ENCODE measurements at regions not wholly inside any gene's neighbourhood (a gene's known extent, or its start where the extent isn't known, plus 50 kb on each side); places are given as distances from the start of the nearest gene placed in this dataset.
"Not testable (repeated sequence)": the region's sequence is repeated elsewhere in the genome, so short reads cannot be mapped to it uniquely, and the experiment has no call there.

DNA sequence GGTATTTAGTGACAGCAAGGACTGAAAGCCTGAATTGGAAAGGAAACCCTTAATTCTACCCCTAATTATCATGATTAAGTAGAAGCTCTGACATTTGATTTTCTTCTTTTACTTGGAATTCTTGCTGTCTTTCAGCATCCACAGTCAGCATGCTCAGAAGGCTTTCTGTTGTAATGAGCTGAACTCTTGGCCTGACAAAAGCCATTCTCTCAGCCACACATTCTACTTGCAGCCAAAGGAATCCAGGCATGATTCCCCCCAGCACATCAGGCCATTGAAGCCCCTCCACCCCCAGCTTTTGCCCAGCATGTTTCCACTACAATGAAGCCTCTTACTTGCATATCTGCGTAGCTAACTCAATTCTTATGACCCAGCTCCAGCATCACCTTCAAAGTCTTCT lies 94.3 kb upstream of the FRMD4A start:
- DNase-seq = no peak

DNA sequence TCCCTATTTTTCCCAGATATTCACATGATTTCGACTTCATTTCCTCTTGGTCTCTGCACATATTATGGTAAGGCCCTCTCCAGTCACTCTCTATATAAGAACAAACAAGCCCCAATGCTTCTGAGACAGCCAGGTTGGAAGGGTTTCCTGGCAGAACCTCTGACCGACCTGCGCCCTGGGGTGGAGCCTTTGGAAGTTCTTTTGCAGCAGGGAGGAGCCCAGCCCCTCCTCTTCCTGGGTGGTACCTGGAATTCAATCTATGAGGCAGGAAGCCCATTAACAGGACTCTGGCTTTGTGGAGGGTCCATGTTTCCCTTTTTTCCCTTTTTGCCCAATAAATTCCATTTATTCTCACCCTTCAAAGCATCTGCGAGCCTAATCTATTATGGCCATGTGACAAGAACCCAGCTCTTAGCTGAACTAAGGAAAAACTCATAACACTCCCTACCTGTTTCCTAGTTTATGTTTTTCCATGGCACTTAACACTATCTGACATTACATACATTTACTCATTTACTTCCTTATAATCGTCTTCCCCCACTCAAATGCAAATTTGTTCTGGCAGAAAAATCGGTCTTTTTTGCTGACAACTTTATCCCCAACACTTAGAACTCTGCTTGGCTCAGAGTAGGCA lies 92.5 kb upstream of the FRMD4A start:
- DNase-seq = no peak

DNA sequence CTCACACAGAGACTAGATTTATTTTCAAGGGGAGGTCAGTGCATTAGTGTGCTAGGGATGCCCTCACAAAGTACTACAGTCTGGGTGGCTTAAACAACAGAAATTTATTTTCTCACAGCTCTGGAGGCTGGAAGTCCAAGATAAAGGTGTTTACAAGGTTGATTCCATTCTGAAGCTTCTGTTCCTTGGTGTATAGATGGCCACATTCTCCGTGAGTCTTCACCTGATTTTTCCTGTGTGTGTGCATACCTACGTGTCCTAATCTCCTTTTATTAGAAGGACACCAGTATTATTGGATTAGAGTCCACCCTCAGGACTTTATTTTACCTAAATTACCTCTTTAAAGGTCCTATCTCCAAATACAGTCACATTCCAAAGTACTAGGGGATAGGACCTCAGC lies 91.7 kb upstream of the FRMD4A start:
- no peak for DNase-seq

DNA sequence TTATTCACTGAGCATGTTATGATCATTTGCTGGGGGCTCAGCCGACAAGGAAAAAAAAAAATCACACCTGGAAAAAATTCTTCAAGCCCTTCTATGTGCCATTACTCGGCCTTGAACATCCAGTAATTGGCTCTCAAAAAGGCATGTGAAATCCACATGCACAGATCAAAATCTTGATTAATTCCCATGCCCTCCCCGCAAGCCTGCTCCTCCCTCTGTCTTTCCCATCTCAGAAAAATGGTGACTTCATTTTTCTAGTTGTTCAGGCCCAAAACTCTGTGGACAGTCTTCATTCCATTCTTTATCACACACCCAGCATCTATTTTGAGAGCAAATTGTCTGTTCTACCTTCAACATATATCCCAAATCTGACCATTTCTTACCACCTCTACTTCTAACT lies 91.2 kb upstream of the FRMD4A start:
- DNase-seq = no peak

DNA sequence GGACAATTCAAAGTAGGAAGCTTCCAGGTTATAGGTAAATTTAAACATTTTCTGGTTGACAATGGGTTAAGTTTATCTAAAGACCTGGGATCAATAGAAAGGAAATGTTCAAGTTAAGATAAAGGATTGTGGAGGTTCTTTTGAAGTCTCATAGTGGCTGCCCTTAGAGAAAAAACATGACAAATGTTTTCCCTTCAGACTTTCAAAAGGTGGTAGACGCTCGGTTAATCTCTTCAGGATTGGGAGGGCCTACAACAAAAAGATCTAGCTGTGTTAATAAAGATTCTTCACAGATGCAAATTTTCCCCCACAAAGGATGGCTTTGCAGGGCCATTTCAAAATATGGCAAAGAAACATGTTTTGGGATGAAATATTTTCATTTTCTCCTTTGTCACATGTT lies 86.6 kb upstream of the FRMD4A start:
- not testable (repeated sequence) for DNase-seq

DNA sequence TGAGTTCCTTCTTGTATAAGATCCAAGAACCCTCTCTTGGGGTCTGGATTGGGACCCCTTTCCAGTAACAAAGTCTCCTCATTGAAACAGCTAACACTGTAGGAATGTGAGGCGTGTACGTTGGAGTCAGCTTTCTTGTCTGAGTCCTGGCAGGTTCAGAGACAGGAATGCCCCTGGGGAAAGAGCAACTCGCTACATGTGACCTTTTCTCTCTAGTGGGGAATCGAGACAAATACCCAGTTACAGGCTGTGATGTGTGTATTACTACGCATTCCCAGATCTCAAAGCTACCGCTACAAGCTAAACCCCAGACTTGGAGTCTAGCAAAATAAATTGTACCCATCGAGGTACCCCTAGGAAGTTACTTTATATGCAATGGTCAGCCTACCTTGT lies 85.6 kb upstream of the FRMD4A start:
- no peak for DNase-seq

DNA sequence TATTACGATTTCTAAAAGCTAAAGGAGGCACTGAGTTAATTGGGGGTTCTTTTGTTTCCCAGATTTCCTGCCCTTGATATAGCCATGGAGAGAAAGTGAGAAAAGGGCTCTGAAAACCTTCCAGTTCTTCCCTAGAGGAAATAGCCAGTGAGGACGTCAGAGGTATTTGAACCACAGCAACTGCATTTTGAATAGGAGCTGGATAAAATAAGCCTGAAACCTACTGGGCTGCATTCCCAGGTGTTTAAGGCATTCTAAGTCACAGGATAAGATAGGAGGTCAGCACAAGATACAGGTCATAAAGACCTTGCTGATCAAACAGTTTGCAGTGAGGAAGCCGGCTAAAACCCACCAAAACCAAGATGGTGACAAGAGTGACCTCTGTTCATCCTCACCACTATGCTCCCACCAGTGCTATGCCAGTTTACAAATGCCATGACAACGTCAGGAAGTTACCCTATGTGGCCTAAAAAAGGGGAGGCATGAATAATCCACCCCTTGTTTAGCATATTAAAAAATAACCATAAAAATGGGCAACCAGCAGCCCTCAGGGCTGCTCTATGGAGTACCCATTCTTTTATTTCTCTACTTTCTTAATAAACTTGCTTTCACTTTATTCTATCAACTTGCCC lies 85.1 kb upstream of the FRMD4A start:
- DNase-seq = no peak

DNA sequence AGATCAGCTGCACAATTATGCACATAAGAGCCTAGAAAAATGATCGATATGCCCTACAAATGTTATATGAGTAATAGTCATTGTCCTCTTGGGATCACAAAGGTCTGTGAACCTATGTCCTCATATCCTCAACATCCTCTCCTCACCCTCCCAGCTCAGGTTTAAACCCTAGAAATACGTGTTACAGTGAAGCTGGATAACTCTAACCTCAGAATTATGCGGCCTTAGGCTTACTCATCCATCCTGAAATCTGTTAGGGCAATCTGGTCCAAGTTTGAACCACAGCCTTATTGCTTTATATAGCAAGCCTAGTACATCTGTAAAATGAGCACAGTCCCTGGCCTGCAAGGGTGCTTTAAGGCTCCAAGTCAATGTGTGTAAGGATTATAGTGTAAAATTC lies 84.2 kb upstream of the FRMD4A start:
- no peak for DNase-seq

DNA sequence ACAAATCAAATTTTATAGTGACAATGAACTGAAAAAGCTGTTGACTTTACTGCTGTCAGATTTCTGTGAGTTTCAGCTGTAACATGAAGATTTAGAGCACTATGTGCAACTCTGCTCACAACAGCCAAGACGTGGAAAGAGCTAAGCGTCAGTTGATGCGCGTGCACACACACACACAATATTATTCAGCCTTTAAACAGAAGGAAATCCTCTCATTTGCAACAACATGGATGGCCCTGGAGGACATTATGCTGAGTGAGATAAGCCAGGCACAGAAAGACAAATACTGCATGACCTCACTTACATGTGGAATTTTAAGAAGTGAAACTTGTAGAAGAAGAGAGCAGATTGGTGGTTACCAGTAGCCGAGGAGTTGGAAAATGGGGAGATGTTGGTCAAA lies 82.8 kb upstream of the FRMD4A start:
- DNase-seq = no peak

DNA sequence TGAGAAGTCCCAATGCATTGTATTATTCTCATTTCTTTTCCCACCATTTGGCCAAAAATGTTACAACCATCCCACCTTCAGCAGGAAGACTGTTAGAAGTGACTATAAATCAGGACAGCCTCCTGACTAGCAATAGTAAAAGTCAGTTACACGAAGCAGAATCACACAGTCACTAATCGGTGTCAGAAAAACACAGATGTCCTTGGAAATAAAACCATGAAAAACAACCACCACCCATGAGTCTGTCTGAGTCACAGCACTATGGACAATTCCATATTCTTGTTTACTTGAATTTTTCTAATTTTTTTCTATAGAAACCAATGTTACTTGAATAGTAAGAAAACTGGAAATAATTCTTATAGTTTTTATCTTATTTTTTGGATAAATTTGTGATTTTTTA lies 81.9 kb upstream of the FRMD4A start:
- no peak for DNase-seq

DNA sequence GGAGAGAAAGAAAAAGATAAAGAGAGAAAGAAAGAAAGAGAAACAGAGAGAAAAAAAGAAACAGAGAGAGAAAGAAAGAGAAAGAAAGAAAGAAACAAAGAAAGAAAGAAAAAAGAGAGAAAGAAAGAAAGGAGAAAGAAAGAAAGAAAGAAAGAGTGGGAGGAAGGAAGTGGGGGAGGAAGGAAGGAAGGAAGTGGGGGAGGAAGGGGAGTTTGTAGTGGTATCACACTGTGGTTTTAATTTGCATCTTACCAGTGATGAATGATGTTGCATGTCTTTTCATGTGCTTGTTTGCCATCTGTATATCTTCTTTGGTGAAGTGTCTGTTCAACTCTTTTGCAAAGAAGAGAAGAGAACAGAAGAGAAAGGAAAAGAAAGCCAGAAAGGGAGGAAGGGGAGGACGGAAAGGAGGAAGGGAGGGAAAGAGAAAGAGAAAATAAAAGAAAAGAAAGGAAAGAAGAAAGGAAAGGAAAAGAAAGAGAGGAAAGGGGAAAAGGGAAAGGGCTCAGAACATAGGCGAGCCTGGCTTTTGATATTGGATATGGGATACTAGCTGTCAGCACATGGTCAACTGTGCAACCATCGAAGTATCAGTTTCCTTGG lies 79.2 kb upstream of the FRMD4A start:
- DNase-seq = no peak

DNA sequence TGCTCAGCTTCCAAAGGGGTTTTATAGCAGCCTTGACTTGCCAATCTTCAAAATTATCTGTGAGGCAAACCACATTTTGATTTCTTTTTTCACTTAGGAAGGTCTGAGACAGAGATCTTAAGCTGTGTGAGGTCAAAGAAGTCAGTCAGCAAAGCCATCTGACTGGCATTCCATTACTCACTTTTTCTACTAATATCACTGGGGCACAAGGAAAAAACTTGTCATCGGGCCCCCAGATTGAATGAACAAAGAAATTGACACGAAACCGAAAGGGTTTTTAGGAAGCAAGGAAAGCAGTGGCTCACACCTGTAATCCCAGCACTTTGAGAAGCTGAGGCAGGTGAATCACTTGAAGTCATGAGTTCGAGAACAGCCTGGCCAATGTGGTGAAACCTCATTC lies 78.5 kb upstream of the FRMD4A start:
- DNase-seq = peak; percentile 51

DNA sequence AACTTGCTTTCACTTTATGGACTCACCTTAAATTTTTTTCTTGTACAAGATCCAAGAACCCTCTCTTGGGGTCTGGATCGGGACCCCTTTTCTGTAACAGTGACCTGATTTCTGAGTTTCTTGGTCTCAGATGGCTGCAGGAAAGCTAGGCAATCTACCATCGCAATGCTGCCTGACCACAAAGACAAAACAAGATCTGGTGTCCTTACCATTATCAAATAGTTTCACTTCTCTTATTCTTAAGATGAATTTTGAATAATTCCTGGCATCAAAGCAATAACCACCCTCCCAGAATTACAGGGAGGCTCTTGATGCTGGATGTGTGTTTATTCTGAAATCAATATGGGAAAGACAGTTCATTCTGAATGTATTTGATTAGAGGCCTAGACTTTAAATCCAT lies 77.4 kb upstream of the FRMD4A start:
- no peak for DNase-seq

DNA sequence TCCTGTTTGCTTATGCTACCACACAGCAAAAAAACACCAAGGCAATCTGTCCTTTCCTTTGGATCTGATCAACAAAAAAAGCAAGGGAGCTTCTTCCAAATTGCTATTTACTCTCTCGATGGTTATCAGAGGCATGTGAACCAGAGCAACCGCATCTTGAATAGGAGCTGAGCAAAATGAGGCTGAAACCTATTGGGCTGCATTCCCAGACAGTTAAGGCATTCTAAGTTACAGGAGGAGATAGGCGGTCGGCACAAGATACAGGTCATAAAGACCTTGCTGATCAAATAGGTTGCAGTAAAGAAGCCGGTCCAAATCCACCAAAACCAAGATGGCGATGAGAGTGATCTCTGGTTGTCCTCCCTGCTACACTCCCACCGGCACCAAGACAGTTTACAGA lies 76.8 kb upstream of the FRMD4A start:
- no peak for DNase-seq

DNA sequence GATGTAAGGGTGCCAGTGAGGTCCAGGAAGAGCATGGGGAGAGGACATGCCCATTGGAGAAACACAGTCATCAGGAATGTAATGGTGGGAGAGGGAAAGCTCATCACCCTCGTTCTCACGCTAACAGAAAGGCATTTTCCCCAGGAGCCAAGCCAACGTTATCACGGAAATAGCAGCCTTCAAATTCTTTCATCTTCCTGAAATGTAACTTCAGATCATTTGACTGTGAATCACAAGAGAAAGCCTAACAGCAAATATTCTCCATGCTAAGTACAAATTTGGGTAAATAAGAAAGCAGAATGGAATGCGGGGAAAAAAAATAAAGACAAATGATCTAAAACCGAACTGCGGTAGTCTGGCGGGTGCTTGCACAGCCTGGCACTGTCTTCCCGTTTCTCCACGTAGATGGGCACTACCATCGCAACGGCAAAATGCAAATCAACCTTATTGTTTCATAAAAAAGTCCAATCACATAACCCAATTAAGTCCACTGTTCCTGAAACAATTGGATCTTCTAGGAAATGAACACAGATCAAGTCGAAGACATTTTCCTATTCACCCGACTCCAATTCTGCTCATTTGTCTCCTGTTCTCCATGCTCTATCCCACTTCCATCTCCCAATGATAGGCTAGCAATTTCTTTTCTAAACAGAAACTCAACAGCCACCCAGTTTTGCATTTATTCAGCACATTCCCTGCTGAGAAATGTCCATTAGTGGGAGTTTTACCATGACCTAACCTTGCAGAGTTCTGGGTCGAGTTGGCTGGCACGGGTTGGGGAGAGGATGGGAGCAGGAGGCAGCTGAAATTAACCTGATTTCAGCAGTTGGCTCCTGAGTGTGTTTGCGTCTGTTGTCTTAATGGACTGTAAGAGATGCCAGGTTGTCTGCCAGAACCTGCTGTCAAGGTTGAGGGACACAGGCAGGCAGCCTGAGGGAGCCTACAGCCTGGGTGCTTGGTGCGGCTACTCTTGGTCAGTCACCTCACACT lies 74.6 kb upstream of the FRMD4A start:
- DNase-seq = no peak

DNA sequence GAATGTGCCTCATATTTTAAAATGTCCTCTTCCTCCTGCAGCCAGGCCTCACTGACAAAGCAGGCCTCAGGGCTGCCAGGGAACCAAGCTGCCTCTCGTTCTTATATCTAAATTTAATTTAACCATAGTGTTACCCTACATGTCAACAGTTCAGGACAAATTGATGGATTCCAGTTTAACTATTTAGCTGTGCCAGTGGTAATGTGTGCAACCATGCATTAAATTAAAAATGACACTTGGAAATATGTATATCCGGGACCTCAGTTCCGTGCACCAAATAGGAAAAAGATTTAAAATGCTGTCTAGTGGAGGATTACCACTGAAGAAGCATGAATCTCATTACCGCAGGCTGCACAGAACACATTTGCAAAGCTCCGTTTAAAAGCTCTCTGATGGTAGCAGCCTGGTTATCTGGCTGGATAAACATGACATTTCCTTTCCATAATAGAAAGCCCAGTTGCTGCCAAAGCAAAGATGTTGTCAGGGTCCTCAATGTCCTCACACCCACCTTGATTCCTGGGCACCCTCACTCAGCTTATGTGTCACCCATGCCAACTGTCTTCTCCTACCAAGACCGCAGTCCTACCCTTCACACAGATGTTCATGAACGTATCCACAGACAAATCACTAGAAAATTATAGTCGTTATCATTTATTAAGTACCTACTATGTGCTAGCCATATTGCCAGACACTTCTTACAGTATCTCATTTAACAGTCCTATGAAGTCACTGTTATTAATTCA lies 73.3 kb upstream of the FRMD4A start:
- no peak for DNase-seq

DNA sequence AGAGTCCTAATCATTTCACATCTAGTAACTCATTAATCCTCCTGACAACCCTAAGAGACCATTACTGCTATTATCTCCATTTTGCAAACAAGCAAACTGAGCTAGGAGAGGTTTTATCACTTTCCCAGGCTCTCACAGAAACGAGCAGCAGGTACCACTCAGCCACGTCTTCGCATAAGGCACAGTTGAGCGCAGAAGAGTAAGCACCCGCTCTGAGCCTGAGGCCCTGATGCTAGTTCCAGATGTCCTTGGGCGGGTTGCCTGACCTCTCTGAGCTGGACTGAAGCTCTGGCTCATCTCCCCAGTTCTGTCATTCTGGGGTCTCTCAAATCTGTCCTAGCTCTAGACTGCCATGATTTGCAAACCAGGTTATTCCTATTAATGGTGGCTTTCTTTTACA lies 72.6 kb upstream of the FRMD4A start:
- DNase-seq = no peak

DNA sequence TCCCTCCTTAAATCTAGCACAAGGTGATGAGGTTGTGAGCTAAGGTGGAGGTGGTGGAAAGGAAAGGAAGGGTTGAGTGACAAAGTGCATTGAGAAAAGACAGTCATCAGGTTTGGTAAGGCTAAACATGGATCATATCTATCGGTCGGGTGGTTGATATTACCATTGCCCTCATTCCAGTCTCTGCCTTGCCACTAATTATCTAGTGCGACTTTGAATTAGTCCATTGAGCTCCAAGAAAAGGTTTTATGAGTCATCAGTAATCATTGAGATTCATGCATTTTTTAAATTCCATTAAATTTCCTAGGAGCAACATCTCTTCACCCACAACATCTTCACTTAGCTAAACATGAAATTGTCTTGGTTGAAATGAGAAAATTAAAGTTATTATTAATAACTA lies 68.9 kb upstream of the FRMD4A start:
- DNase-seq = no peak

DNA sequence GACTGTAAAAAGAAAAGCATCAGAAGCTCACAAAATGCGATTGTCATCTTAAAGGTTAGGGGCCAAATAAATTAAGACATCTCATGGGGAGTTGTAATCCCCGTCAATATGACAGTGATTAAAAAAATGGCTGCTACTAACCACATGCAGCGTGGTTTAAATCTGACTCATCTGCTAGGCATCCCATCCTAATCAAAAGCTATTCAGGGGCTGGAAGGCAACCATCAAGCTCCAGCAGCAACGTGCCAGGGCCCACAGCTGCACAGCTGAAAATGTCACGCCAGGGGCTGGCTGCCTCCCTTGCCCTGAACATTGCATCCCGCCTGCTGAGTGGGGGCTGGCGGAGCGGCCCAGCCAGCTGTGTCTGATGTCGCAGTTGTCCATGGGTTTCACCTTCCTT lies 66.3 kb upstream of the FRMD4A start:
- no peak for DNase-seq

DNA sequence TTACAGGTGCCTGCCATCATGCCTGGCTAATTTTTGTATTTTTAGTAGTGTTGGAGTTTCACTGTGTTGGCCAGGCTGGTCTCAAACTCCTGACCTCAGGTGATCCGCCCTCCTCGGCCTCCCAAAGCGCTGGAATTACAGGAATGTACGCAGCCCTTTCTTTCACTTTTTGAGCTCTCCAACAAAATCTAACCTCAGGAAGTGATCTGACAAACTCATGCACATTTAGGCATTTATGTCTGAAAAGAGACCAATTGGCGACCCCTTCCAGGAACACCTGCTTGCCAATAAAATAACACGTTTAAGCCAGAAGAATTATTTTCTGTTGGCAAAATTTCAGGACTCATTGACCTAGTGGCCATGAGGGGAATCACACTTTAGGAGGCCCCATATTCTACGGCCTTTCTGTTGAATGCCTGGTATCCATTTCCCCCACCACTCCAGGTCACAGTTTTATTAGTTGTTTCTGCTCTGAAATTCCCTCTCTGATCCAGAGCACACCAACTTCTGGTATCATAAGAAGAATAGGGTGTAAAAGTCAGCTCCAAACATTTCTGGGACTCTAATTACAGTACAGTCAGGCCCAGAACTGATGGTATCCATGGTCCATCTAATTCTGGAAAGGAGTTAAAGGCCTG lies 65.8 kb upstream of the FRMD4A start:
- no peak for DNase-seq

DNA sequence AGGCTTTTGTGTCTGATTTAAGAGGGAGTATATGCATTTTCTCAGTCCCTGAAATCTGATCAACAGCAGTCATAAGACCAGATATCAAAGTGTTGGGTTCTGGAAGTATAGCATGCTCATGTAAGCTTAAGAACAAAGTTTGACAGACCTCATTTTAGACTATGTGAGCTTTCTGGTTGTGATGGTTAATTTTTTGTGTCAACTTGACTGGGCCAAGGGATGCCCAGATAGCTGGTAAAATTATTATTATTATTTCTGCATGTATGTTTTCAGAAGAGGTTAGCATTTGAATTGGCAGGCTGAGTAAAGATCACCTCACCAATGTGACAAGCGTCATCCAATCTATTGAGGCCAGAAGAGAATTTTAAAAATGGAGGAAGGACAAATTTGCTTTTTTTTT lies 63.5 kb upstream of the FRMD4A start:
- no peak for DNase-seq

DNA sequence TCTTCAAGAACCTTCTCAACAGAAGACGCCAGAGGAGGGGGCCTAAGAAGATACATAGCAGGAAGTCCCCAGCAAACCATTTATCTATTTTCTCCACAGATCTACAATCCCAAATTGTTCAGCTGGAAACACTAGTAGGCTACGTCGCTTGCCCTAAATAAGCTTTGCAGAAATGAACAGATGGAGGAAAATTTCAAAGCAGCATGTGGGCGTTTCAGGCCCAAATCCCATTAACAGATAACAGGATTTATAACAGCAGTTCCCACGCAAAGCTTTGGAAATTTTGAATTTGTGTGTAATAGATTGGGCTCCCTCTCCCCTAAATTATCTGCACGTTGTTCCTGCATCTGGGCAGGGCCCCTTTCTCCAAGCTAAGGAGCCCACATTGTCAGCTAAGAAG lies 60.6 kb upstream of the FRMD4A start:
- no peak for DNase-seq
